GM21381 (cell line): ENCODE measurements at regions not wholly inside any gene's neighbourhood (a gene's known extent, or its start where the extent isn't known, plus 50 kb on each side); places are given as distances from the start of the nearest gene placed in this dataset.
"Not testable (repeated sequence)": the region's sequence is repeated elsewhere in the genome, so short reads cannot be mapped to it uniquely, and the experiment has no call there.

Experiments
- ATAC-seq: cut with Tn5 transposase; IDR thresholded peaks from one replicate; pipeline ENCODE4 v1.9.1; 2021; ENCODE audit warnings: mild to moderate bottlenecking, moderate library complexity; ENCODE audit not compliant: unreplicated experiment

DNA sequence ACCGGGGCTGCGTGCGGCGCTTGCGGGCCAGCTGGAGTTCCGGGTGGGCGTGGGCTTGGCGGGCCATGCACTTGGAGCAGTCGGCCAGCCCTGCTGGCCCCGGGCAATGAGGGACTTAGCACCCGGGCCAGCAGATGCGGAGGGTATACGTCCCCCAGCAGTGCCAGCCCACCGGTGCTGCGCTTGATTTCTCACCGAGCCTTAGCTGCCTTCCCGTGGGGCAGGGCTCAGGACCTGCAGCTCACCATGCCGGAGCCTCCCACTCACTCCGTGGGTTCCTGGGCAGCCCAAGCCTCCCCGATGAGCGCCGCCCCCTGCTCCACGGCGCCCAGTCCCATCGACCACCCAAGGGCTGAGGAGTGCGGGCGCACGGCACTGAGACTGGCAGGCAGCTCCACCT is 51.4 kb upstream of the INPP4B start:
- ATAC-seq: not testable (repeated sequence)

DNA sequence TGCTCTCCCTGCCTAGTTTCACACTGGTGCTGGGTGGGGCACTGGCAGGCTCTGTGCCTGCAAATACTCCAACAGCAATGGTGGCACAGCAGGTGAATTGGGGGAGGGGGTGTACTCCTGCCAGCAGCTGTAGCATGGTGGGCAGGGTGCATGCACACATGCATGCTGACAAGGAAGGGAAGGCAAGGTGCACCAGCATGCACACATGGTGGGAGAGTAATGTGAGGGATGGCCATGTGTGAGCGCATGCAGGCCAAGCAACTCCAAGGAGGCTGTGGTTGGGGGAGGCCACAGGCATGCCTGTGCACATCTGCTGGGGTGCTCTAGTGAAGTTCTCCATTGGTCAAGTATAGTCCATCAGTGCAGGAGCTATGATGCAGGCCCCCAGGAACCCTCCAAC is 54.5 kb upstream of the INPP4B start:
- ATAC-seq: no peak

DNA sequence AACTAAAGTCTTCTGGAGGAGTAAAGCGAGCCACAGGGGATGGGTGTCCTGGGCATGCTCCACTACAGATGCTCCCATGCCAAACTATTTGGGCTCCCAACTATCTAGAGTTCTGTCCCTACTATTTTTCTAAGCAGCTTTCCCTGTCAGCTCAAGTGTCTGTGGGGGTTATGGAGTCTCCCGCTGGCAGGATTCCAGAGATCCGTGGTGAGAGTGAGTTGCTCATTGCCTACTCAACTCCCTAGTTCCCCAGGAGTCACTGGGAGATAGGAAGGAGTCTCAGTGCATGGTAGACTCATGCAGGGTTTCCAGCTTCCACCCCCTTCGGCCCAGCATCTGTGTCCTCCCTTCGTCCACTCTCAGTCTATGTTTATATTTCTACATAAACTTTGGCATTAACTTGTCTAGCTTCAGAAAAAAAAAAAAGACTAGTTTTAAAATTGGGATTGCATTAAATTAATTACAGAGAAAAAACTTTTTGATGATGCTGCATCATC is 55.1 kb upstream of the INPP4B start:
- ATAC-seq: no peak

DNA sequence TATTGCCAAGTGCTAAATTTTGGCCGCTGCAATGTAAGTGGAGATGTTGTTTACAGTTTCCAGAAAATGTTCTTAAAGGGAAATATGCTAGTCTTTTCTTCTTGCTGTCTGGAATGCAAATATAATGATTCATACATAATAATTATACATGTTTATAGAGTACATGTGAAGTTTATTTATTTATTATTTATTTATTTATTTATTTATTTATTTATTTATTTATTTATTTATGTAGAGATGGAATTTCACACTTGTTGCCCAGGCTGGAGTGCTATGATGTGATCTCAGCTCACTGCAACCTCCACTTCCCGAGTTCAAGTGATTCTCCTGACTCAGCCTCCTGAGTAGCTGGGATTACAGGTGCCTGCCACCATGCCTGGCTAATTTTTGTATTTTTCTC is 57.5 kb upstream of the INPP4B start:
- not testable (repeated sequence) for ATAC-seq

DNA sequence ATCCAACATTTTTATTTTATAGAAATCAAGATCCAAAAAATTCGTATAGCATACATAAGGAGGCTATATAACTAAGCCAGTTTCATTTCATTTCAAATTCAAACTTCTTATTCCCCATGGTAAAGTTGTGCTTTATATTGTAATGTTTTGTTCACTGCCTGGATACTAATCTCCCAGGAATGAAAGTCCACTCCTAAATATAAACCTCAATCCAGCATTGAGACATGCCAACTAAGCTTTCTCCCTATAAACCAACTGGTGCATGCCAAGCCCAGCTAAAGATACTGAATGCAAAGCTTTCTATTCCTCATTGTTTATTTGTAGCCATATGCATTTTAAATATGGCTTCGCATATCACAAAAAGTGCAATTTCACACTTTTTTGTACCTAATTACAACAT is 63.8 kb upstream of the INPP4B start:
- no peak for ATAC-seq

DNA sequence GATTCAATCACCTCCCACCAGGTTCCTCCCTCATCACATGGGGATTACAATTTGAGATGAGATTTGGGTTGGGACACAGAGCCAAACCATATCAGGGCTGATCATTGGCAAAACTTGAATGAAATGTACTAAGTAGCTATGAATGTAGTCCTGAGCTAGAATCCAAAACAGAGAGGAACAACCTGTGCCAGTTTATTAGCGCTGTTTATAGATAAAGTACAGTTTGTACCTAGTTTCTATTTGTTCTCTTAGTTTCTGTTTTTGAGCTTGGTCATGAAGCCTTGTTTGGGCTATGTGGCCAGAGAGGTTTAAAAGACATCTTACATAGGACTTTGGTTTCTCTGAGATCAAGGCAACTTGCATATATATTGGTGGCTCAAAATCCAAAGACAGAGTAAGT is 66.9 kb upstream of the INPP4B start:
- ATAC-seq: no peak

DNA sequence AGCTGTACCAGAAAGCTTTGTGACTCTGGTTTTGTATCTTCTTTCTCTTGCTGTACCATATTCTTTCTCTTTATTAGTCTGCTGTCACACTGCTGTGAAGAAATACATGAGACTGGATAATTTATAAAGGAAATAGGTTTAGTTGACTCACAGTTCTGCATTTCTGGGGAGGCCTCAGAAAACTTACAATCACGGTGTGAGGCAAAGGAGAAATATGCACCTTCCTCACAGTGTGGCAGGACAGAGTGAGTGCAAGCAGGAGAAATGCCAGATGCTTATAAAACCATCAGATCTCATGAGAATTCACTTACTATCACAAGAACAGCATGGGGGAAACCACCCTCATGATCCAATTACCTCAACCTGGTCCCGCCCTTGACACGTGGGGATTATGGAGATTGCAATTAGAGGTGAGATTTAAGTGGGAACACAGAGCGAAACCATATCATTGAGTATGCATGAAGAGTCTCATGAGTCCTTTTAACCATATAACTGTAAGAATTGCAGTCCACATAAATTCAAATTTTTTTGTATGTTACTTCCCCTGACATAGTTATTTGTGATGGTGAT is 67.4 kb upstream of the INPP4B start:
- no peak for ATAC-seq

DNA sequence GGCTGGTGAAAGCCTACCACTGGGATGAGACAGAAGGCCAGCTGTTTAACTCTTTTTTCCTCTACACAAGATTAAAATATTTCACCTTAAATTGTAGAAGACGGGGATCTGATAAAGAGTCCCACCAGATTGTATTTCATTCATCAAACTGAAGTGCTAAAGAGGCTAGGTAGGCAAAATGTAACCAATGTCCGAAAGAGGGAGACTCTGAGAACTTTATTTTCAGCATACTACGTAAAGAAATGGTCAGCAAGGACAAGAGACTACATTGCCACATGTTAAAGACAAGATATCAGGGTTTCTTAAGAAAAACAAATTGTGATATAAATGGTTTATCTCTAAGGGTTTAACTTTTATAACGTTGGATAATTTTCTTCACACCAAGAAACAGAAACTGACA is 71.6 kb upstream of the INPP4B start:
- ATAC-seq: no peak

DNA sequence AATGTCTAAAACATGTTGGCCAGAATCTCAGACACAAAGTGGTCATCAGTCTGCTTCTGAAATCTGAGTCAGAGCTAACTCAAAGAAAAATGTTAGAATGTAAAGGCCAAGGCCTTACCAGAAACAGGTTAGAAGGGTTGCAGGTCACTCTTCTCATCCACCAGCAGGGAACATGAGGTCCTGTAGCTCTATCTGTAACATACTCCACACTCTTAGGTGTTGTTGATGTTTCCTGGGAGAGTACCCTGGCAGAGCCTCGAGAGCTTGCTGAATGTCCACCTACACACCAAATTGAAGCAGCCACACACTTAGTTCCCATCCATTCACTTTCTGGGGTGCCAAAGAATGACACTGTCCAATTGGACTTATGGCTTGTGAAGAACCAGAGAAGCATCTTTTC is 76.6 kb upstream of the INPP4B start:
- ATAC-seq: no peak

DNA sequence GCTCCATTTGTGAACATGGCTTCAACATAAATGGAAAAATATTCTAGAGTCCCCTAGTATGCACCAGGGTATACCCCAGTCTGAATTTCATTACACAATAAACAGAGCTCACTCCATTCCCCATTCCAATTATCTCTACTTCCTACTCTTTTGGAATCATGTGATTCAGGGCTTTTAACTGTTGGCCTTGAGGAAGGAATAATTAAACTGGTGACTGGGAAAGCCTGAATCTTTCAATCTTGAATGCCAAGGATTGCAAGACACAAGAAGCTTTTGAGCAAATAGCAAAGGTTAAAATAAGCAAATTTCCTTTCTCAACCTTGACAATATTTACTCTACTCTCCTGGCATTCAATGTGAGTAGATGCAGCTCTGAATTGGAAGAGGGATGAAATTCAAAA is 77.5 kb upstream of the INPP4B start:
- ATAC-seq: no peak

DNA sequence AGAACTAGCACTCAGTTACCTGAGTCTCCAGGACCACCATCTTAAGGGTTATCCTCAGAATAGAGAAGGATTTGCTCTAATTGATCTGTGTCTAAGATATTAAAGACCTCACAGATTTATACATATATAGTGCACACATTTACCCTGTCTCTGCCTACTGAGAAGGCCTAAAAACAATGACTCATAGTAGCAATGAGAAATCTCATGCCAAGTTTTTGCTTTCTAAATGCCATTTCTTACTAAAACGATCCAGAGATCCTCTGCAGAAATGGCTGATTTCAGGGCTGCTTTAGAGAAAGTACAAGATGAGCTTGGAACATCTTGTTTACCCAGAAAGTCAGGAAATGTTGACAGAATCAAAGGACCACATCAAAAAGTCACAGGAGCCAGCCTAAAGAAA is 79.1 kb upstream of the INPP4B start:
- no peak for ATAC-seq

DNA sequence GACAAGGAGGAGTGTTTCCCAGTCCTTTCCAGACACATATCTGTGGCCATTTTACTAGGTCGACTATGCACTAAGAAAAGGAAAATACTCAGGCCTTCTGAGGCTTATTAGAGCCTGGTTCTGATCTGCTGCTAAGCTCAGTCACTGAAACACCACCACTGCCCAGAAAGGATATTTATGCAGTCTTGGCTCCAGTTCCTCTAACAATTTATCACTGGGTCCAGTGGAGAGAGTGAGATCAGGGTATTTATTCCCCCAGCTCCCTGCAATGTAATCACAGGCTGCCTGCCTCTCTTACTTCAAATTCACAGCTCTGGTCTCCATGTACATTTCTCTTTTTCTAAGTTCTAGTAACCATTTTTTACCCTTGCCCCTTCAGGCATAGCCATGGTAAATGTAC is 81.6 kb upstream of the INPP4B start:
- ATAC-seq: no peak

DNA sequence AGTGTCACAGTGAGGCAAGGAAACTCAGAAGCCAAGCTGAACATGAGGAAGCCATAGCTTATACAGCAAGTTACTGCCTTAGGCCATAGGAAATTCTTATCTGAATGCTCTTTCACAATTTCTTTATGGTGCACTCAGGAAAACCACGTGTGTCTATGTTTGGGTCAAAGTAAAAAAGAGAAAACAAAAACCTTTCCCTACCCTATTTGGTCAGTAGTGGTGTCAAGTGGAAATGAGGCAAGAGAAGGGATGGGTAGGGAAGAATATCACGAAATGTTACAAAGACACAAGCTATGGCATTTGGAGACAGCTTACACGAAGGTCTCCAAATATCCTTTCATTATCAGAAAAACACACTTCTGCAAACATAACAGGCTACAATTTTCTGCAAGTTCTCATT is 83.4 kb upstream of the INPP4B start:
- no peak for ATAC-seq

DNA sequence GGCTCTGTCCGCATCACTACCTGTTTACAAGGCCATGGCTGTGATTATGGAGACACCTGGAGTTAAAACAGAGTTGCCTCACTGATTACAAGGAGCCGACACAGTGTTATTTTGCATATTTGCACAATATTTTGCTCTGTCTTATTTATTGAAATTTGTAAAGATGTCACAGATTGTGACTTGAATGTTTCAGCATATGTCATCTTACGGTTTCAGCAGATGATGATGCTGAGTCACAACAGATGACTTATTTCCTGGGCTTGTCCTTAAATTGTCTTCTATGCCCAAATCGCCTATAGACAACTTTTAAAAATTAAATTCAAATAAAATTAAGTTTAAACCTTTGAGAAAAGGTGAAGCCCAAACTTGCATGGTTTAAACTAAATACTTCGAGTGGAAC is 87.1 kb upstream of the INPP4B start:
- ATAC-seq: no peak

DNA sequence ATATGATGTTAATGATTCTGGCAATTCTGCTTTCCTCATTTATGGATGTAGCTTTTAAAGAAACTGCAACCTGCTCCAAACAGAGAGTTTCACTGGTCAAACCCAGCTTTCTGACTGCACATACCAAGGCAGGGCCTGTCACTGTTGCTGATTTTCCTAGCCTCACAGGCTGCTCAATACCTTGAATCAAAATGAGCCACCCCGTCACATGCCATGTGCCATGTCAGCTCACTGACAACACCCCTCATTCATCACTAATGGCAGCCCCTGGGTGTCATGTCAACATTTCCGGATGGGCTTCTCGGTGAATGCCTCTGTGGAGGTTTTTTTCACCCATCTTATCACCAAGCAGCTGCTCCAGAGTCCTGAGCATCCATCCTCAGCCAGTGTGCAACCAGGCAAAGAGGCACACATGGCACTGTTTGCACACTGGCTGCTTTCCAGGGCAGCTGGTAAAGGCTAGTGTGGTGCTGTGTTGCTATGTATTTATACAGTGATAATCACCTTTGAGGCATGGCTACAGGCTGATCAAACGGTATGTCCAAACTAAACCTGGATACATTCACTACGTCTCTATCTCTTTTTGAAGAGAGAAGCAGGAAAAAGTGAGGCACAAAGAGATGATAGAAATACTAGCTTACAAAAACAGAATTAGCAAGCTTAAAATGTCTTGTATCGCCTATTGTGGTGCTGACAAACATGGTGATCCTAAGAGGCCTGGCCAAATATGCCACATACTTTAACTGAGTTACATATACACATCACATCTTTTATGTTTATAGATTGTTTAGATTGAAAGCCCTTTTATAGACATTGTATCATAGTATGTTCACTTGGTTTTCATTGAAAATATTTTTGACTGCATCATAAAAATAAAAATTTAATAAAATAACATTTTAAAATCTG is 94.6 kb upstream of the INPP4B start:
- no peak for ATAC-seq

DNA sequence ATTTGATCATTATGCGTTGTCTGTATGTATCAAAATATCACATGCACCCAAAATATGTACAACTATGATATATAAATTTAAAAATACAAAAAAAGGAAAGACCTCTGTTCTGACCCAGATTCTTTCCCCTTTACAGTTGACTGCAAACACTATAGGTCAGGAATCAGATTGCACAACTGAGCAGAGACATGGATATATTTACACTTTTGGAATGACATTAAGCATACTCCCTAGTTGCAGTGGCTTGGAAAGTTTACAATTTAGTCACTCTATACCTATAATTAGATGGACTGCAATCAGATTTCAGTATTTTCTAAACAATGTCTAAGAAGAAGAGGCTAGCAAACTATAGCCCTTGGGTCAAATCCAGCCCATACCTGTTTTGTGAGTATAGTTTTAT is 98.5 kb upstream of the INPP4B start:
- no peak for ATAC-seq

DNA sequence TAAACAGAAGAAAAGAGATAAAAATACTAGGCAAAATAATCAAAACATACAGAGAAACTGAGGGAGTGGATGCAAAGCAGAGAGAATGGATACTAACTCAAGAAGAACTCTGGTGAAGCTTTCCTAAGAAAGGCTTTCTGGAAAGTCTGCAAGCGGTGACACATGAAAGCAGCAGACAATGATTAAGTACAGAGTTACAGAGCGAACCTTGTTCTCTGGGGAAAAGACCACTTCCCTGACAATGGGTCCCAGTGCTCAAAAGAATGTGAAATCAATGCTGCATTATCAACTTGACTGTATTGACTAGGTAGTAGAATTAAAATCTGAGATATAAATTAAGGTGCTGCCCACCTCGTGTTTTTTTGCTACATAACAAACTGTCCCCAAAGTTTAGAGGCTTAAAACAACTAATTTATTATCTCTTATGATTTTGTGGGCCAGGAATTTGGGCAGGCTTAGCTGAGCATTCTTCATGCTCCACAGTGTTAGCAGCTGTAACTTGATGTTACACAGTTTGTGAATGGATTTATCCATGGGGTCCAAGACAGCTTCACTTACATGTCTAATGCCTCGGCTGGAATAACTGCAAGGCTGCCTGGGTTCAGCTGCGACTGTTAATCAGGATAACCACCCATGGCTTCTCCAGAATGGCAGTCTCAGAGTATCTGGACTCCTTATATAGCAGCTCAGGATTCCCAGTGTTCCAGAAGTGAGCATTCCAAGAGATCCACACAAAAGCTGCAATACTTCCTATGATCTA is 106.9 kb upstream of the INPP4B start:
- ATAC-seq: no peak

DNA sequence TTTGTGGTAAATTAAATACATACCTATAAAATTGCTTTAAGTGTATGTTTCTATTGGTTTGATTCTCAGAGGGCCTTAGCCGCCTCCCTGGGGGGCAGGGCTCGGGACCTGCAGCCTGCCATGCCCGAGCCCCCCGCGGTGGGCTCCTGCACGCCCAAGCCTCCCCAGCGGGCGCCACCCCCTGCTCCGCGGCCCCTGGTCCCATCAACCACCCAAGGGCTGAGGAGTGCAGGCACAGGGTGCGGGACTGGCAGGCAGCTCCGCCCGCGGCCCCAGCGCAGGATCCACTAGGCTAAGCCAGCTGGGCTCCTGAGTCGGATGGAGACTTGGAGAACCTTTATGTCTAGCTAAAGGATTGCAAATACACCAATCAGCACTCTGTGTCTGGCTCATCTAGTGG is 108.3 kb upstream of the INPP4B start:
- no peak for ATAC-seq

DNA sequence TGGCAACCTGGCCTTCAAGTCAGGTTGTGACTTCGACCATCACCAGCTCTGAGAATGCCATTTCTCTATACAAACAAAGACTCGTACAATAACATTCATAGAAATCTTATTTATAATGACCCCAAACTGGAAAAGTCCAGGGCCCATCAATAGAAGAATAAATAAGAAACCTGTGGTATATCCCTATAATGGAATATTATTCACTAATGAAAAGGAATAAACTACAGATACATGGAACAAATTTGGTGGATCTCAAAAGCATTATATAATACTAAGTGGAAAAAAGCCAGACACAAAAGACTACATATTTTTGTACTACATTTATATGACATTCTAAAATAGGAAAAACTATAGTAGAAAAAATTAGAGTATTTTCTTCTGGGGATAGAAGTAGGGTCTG is 109.4 kb upstream of the INPP4B start:
- ATAC-seq: no peak

DNA sequence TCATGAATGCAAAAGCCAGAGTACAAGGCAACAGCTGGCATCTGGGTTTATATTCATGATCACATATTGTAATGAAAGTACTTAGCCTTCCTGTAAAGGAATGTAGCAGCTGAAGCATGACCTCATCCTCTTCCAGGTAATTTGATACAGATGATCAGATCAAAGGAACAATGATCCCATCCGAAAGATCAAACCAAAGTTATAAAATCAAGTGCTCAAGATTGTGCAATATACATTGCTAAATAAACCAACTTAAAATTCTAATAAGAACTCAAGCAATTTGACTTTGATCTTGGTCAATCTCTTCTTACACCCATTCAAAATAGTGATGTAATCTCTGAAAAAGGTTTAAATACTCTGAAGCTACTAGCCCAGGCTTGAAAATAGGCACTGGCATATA is 113.1 kb upstream of the INPP4B start:
- no peak for ATAC-seq

DNA sequence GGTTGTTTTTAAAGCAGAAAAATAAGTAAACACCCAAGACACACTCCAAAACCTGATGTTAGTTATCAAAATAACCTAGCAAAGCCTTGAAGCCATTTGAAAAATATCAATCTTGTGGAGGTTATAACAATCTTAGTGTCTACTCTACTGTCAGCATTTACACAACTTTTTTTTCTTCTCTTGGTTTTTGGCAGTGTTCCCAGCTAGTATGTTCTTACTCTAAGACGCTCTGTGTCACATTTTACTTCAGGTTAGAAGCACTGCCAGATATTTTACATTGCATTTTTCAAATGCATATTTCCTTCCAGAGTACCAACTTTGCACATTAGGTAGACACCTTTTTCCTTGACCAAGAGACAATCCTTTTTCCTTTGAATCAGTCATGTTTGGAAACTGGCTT is 114.0 kb upstream of the INPP4B start:
- ATAC-seq: no peak
